GM19351 (cell line): ENCODE measurements at regions not wholly inside any gene's neighbourhood (a gene's known extent, or its start where the extent isn't known, plus 50 kb on each side); places are given as distances from the start of the nearest gene placed in this dataset.
"Not testable (repeated sequence)": the region's sequence is repeated elsewhere in the genome, so short reads cannot be mapped to it uniquely, and the experiment has no call there.

Source experiments
- ATAC-seq: cut with Tn5 transposase; IDR thresholded peaks from one replicate; pipeline ENCODE4 v1.9.1; 2021; ENCODE audit warnings: mild to moderate bottlenecking, moderate library complexity; ENCODE audit not compliant: unreplicated experiment

DNA sequence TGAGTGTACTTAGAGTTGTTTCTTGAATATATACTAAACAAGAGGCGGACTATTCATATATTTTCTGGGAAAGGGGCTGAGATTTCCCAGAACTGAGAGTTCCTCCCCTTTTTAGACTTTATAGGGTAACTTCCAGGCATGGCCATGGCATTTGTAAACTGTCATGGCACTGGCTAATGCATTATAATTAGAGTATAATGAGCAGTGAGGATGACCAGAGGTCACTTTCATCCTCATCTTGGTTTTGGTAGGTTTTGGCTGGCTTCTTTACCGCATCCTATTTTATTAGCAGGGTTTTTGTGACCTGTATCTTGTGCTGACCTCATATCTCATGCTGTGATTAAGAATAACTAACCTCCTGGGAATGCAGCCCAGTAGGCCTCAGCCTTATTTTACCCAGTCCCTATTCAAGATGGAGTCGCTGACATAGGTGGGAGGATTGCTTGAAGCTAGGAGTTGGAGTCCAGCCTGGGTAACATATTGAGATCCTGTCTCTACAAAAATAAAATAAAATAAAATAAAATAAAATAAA, 91.4 kb downstream of the MOBP start:
- ATAC-seq = no peak

DNA sequence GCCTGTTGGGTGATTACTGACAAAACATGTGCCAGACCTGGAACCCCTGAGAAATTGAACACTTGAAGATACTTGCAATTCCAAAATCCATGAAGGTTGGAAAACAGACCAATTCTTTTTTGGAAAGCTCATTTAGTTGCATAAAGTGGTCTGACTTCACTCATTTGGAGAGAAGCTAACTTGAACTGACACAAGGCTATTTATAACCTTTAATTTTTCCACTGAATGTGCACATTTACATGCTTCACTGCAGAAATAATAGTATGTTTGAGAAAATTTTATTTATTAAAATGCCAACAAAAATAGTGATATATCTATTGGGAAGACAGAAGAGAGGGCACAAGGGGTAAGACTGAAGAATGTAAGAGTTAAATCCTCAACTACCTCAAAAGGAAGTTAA, 92.1 kb downstream of the MOBP start:
- no peak for ATAC-seq

DNA sequence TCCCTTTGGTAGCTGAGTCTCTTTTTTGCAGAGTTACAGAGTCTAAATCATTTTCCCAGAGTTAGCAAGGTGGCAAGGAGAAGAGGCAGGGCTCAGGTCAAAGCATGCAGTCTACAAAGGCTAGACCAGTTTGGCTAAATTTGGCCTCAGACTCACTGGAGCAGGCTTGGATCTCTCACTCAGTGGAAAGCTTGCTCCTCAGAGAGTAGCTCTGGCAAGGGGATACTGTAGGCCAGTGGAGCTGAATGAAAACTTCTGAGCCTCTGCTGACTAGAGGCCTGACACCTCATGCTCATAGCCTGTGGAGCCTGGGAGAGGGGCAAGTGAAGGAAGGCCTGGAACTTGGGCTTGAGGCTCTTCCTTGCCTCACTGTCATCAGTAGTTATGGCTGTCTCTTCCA, 101.0 kb downstream of the MOBP start:
- ATAC-seq = no peak

DNA sequence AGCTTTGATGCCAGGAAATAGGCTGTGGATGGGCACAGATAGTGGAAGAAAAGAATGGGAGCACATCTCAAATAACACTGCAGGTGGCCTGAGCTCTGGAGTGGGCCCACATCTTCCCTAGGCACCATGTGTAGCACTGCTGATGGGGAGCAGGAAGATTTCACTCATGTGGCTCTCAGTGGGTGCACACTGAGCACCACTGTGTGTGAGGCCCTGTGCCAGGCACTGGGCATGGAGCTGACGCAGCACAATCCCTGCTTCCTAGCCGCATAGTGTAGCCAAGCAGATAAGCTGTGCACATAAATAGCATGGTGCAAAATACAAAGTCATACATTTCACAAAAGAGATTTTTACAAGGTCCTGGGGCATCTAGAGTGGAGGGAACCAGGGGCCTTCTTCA, 101.6 kb downstream of the MOBP start:
- no peak for ATAC-seq

DNA sequence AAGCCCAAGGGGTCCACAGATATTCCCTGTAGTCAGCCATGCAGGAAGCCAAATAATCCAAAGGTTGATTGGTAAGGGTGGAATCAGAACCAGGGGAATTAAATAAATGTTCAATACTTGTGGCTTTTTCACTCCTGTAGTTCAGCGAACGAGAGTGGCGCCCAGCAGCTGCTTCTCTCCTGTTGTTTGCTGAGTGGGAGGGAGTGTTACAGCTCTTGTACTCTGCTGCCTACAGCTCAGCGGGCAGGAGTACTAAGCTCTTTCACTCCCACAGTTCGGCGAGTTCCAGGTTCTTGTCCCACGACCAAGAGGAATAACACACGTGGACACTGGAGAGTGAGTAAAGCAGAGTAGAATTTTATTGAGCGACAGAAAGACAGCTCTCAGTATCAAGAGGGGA, 105.9 kb downstream of the MOBP start:
- no peak for ATAC-seq

DNA sequence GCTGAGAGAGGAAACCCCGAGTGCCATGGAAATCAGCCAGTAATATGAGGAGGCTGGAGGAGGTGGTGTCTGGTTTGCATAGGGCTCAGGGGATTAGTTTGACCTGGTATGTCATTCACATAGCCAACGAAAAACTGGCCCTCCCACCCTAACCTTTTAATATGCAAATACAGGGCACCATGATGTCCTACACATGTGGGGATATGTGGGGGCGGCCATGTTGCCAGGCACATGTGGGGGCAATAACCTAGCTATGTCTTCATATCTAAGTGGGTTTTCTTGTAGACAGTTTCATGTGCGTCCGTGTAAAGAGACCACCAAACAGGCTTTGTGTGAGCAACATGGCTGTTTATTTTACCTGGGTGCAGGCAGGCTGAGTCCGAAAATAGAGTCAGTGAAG, 110.1 kb downstream of the MOBP start:
- no peak for ATAC-seq

DNA sequence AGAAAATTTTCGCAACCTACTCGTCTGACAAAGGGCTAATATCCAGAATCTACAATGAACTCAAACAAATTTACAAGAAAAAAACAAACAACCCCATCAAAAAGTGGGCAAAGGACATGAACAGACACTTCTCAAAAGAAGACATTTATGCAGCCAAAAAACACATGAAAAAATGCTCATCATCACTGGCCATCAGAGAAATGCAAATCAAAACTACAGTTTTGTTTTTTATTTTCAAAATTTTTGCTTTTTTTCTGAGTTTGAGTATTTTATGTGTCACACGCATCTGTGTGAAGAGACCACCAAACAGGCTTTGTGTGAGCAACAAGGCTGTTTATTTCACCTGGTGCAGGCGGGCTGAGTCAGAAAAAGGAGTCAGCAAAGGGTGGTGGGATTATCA, 118.7 kb downstream of the MOBP start:
- not testable (repeated sequence) for ATAC-seq

DNA sequence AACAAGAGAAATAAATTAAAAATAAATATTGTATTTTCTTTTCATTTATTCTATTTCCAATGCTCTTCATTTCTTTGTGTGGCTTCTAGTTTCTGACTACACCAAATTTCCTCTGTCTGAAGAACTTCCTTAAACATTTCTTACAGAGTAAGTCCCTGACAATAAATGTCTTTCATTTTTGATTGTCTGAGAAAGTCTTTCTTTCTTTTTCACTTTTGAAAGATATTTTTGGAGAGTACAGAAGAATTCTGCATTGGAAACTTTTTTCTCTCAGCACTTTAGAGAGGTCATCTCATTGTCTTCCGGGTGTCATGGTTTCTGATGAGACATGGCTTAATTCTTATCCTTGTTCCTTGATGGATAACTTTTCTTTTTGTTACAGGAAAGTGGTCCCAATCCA, 119.6 kb downstream of the MOBP start:
- ATAC-seq = no peak

DNA sequence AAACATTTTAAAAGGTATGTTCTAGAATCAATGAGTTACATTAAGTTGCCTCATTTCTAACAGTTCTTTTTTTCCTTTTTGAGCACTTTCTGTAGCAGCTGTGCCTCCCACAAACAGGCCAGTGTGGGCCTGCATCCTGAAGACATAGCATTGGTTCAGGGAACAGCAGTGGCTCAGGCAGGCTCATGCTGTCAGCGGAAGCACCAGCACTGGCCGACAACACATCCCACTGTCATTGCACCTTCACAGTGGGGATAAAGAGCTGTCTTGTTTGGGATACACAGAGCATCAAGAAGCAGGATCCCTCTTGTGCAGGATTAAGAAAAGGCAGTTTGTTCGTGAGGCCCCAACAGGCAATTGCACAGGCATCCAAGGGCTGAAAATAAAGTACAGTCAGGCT, 123.3 kb downstream of the MOBP start:
- no peak for ATAC-seq

DNA sequence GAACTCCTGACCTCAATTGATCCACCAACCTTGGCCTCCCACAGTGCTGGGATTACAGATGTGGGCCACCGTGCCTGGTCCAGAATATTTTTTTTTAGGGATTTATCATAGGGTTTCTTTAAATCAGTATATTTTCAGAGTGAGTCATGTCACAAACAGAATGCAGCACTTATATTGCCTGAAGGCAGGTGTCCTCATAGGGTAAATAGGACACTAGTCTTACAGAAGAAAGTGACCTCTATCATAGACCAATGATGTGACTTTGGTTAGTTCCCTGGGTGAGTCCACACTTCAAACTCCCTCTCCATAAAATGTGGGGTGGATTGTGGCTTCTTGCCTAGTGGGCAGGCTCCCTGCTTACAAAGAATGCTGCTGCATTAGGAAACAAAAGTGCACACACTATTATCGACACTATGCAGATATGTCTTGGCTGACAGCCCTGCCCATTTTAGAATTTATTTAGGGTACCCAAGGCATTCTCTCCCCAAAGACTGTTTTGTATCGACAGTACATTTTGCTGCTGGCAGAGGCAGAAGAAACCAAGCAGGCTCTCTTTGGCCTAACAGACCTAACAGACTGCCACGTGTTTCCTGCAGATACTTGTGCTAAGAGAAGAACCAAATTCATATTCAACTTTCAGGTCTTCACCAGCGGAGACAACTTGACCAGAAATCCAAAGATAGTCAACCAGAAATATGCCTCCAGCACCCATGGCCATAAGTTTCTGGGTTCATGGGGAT, 125.0 kb downstream of the MOBP start:
- no peak for ATAC-seq

DNA sequence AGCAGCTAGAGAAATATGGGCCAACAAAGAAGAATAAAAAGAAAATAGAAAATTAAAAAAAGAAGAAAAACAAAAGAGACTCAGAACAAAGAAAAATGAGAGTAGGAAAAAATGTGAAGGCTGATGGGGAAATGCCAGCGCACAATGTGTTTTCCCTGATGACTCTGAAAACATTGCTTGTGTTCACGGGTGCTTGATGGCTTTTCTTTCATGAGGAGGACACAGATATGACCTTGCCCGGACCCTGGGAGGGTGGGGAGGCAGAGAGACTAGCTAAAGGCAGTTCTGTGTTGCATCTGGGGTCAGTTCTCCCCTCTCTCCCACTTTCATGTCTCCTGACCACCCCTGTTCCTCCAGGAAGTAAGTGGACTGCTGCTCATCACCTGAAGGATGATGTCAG, 125.9 kb downstream of the MOBP start:
- ATAC-seq = no peak

DNA sequence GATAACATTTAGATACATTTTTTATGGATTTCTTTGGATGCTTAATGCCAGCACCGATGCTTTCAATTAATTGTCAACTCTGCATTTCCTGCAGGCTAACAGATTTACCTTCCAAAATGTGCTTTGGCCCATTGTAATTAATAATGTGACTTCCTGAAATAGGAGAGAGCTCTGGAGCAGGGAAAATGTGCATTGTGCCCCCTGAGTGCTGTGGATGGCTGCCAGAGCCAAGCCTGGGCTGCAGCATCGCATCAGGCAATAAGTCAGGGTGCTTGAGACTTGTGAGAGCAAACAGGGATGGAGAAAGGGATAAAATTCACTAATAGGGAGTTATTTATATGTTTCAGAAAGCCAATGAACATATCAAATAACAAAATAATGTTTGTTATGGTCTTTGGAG, 133.8 kb downstream of the MOBP start:
- no peak for ATAC-seq

DNA sequence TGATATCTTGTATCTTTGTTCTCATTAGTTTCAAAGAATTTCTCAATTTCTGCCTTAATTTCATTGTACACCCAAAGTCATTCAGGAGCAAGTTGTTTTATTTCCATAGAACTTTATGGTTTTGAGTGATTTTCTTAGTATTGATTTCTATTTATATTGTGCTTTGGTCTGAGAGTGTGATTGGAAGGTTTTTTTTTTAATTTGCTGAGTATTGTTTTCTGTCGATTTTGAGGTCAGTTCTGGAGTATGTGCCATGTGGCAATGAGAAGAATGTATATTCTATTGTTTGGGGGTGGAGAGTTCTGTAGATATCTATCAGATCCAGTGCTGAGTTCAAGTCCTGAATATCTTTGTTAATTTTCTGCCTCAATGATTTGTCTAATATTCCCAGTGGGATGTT, 138.4 kb downstream of the MOBP start:
- no peak for ATAC-seq

DNA sequence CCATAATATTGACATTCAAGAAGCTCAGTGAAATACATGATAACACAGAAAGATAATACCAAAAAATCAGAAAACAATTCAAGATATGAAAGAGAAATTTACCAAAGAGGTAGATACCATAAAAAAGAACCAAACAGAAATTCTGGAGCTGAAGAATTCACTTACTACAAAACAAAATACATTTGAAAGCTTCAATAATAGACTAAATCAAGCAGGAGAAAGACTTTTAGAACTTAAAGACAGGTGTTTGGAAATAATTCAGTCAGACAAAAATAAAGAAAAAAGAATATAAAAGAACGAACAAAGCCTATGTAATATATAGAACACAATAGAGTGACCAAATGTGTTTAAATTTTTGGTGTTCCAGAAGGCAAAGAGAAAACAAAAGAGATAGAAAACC, 158.7 kb downstream of the MOBP start:
- no peak for ATAC-seq

DNA sequence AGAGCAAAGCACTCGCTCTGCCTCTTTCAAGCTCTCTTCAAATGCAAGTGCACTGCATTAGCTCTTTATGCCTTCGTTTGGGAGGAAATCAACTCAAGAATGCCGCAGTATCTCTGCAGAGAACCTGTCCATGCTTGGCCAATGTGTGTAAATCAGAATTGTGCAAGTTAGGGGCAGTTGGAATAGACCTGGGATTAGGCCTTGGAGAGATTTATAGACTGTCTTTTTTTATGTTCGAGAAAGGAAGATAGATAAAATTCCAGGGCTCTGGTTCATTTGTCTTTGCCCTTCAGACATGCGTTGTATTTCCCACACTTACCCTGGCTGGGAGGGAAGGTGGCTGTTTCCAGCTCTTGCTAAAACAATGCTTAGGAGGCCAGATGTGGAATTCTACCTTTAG, 163.7 kb downstream of the MOBP start:
- ATAC-seq = no peak

DNA sequence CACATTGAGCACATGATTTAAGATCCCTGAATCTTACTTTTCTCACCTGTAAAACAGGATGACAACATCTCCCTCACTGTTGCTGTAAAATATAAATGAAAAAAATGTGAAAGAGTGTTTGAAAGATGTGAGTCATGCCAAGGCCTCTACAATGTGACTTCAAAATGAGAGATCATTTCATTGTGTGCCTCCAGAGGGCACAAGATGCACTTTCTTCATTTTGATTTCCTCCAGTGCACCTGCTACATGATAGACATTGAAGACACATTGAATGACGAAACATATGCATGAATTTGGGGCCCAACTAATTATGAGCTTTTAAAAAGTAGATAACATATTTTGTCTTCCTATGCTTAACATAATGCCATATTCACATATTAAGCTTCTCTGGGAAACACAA, 170.3 kb downstream of the MOBP start:
- no peak for ATAC-seq

DNA sequence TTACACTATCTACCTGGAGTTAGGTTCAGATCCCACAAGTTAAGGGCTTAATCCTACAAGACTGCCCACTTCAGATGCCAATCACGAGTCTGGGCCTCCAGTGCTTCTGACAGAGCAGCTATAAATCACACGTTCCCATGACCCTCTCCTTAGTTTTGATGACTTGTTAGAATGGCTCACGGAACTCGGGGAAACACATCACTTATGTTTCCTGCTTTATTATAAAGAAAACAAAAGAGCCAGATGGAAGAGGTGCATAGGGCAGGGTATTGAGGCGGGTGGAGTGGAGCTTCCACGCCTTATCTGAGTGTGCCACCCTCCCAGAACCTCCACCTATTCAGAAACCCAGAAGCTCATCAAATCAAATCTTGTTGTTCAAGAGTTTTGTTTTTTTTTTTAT, 170.8 kb downstream of the MOBP start:
- no peak for ATAC-seq

DNA sequence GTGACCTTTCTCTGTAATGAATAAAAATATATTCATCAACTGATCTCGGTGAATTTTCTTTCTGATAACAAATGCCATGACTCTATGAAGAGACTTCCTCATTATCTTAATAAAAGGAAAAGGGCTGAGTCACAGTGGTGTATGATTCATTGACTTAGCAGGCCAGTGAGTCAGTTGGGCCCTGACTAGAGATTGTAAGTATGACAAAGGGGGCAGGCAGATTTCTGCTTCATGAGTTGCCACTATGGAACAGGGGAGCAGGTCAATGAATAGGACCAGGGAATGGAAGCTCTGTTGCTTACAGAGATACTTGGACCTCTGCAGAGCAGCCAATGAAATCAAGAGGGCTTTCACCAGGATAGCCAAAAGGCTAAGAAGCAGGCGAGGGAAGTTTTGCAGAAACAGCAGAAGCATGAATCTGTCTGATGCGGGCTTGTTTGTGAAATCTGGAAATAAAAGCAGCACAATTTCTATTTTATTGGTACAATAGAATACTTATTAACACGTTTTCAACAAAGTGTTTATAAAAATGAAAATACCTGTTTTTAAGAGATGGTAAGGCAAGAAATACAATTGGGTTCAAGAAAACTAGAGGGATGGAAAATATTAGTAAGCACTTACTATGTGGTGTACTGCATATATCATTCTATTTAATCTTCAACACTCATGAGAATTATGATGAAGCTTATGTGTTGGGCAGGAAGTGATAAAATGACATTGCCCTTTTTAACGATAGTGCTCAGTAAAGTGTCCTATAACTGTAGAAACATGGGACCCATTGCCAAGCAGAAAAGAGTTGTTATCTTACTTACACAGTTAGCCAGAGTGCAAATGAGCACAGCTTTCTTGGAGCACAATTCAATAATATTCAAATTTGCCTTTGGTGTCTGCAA, 169.8 kb upstream of the MYRIP start:
- no peak for ATAC-seq

DNA sequence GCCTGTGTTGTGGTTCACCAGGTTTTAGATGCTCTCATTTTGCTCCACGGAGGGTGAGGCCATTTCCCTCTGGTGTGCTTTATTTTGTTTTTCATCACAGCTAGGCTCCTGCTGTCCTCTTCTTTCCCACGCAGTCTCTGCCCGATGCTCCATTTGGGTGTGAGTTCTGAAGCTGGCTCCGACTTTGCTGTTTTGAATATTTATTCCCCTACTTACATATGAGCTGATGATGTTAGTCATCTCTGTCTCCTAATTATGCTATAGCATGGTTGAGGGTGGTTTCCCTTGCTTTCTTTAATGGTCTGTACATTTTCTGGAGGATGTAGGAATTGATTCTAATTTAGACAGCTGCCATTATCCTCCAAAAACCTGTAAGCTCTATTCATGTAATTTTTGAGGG, 168.1 kb upstream of the MYRIP start:
- no peak for ATAC-seq

DNA sequence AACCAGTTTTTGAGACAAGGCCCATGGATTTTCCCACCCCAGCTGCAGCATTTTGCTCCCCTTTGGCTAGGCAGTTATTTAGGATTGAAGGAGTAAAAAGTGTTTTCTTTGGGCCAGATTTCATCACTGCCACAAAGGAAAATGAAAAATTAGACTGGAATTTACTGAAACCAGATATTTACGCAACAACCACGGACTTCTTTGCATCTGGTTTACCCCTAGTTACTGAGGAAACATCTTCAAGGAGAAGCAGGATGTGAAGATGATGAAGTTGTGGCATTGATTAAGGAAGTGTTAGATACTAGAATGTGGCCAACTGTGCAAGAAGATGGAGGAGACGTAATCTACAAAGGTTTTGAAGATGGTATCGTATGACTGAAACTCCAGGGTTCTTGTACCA, 165.2 kb upstream of the MYRIP start:
- no peak for ATAC-seq

DNA sequence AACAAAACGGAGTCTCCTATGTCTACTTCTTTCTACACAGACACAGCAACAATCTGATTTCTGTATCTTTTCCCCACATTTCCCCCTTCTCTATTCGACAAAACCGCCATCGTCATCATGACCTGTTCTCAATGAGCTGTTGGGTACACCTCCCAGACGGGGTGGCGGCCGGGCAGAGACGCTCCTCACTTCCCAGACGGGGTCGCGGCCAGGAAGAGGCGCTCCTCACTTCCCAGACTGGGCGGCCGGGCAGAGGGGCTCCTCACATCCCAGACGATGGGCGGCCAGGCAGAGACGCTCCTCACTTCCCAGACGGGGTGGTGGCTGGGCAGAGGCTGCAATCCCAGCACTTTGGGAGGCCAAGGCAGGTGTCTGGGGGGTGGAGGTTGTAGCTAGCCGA, 158.2 kb upstream of the MYRIP start:
- ATAC-seq = not testable (repeated sequence)
